ENCODE measurements at regions not wholly inside any gene's neighbourhood (a gene's known extent, or its start where the extent isn't known, plus 50 kb on each side); places are given as distances from the start of the nearest gene placed in this dataset.
"Not testable (repeated sequence)": the region's sequence is repeated elsewhere in the genome, so short reads cannot be mapped to it uniquely, and the experiment has no call there.

GRCh38 chr9:61628951-61629350, 439.1 kb downstream of the SPATA31A7 start:
- H4K5ac ChIP-seq (ENCODE audit: insufficient read length, low read depth, low read length); H3K4me2 ChIP-seq (ENCODE audit: insufficient read depth in 1 of 2, low read depth in 2 of 2, low read length in 2 of 2); H3K4me1 ChIP-seq (replicated peaks in 1 of 4; ENCODE audit: control insufficient read depth in 3 of 4, insufficient read depth in 4 of 4, low read length in 3 of 4); H3K36me3 ChIP-seq (ENCODE audit: control insufficient read depth in 2 of 4, insufficient read depth in 4 of 4, low read length in 3 of 4); H2AFZ ChIP-seq (ENCODE audit: low read length); H3K9ac ChIP-seq (replicated peaks in 1 of 4; ENCODE audit: extremely low read depth in 1 of 4, low read depth in 3 of 4, low read length in 3 of 4); H3K56ac ChIP-seq (replicated peaks; ENCODE audit: insufficient read length, low read depth, low read length); H3K27ac ChIP-seq (ENCODE audit: low read depth, low read length); H4K20me1 ChIP-seq (replicated peaks in 1 of 2; ENCODE audit: control insufficient read depth in 1 of 2, insufficient read depth in 2 of 2, low read length in 2 of 2); H3K18ac ChIP-seq (ENCODE audit: extremely low read depth, low read length); H4K91ac ChIP-seq (replicated peaks; ENCODE audit: insufficient read length, low read length); H3K14ac ChIP-seq (ENCODE audit: insufficient read length); H3K79me1 ChIP-seq (ENCODE audit: low read depth, low read length); H2BK12ac ChIP-seq (ENCODE audit: low read depth, low read length); H2BK15ac ChIP-seq (ENCODE audit: low read length); H2BK5ac ChIP-seq (ENCODE audit: low read depth, low read length); H3K23ac ChIP-seq (ENCODE audit: insufficient read length); H3K23me2 ChIP-seq (ENCODE audit: low read depth, low read length); H3K9me3 ChIP-seq (ENCODE audit: insufficient read depth in 2 of 2, low read depth in 1 of 2, low read length in 1 of 2); DNase-seq (ENCODE audit: low read depth in 1 of 2, low spot score in 2 of 2); CTCF ChIA-PET (ENCODE audit: partially characterized antibody); H3K27me3 ChIP-seq (replicated peaks in 1 of 4; ENCODE audit: control insufficient read depth in 3 of 4, extremely low read depth in 1 of 4, insufficient read depth in 3 of 4, low read length in 3 of 4); H2BK20ac ChIP-seq (ENCODE audit: low read length); H3K79me2 ChIP-seq (ENCODE audit: control insufficient read depth in 1 of 2, insufficient read depth in 2 of 2, low read length in 2 of 2); H3K4ac ChIP-seq (replicated peaks; ENCODE audit: insufficient read length, low read depth, low read length); H2AK5ac ChIP-seq (ENCODE audit: low read depth, low read length); H2BK120ac ChIP-seq (replicated peaks; ENCODE audit: low read depth, low read length); H4K8ac ChIP-seq (ENCODE audit: extremely low read depth, insufficient read depth, low read length); FAIRE-seq; POLR2A ChIA-PET (ENCODE audit: partially characterized antibody); H3K4me3 ChIP-seq (ENCODE audit: extremely low read depth in 1 of 4, insufficient read depth in 2 of 4, low read depth in 3 of 4, low read length in 4 of 4): not testable (repeated sequence)
- WGBS, 2 experiments (ENCODE audit: extremely low coverage in 1 of 2, insufficient coverage in 1 of 2, insufficient read length in 1 of 2, insufficient replicate concordance in 2 of 2, low coverage in 1 of 2, low lambda C conversion rate in 2 of 2, missing lambda C conversion rate in 1 of 2), result no CpG with 5 or more reads among the region's 2 CpGs

Measured in H1 (cell line).